ENCODE measurements at regions not wholly inside any gene's neighbourhood (a gene's known extent, or its start where the extent isn't known, plus 50 kb on each side); places are given as distances from the start of the nearest gene placed in this dataset.

DNA sequence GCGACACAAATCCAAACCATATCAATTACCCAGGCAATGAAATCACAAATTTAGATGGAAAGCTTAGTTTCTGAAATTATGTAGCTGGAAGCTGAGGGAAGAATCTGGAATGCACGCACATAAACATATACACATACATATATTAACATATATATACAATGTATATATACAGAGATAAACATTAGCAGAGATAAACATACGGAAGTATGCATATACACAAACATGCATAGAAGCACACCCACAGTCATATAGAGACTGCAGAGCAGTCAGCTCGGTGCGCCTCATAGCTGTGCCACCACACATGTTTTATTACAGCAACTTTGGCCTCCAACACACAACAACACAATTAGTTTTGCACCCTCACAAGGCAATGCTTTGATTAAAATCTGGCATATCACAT is 288.1 kb downstream of the TEX29 start:
- Mint-ChIP-seq H3K27ac (ENCODE audit: unreplicated experiment) (no peak overlapping the region), H3K9me3 (ENCODE audit: unreplicated experiment) (no peaks in the 10 kb centered on the region), H3K4me3 (ENCODE audit: unreplicated experiment) (no peak overlapping the region), H3K4me1 (ENCODE audit: unreplicated experiment) (no peaks in the 10 kb centered on the region), H3K36me3 (ENCODE audit: unreplicated experiment) (no peaks in the 10 kb centered on the region), H3K27me3 (ENCODE audit: unreplicated experiment) (no peaks in the 10 kb centered on the region)
- TF ChIP-seq, protein P1, sequence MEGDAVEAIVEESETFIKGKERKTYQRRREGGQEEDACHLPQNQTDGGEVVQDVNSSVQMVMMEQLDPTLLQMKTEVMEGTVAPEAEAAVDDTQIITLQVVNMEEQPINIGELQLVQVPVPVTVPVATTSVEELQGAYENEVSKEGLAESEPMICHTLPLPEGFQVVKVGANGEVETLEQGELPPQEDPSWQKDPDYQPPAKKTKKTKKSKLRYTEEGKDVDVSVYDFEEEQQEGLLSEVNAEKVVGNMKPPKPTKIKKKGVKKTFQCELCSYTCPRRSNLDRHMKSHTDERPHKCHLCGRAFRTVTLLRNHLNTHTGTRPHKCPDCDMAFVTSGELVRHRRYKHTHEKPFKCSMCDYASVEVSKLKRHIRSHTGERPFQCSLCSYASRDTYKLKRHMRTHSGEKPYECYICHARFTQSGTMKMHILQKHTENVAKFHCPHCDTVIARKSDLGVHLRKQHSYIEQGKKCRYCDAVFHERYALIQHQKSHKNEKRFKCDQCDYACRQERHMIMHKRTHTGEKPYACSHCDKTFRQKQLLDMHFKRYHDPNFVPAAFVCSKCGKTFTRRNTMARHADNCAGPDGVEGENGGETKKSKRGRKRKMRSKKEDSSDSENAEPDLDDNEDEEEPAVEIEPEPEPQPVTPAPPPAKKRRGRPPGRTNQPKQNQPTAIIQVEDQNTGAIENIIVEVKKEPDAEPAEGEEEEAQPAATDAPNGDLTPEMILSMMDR (IDR thresholded peaks at IDR 0.05), result no peak
- no peak for DNase-seq (ENCODE audit: extremely low spot score, unreplicated experiment)

DNA sequence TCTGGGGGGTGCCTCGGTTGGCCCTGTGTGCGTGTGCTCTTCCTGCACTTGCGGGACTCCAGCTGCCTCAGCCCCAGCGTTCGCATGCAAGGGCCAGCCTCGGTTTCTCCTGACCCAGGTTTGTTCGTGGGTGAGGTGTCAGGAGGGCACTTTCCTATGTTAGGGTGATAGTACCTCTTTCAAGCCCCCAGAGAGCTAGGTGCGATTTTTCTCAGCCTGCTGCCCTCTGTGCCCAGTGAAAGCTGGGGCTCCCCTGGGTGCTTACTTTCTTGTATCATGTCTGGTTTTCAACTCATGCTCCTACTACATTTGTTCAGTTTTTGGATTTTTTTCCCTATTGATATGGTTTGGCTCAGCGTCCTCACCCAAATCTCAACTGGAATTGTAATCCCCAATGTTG is 289.2 kb downstream of the TEX29 start:
- TF ChIP-seq, protein P1 (IDR thresholded peaks at IDR 0.05), result no peak

GRCh38 chr13:111610081-111610480 is 289.6 kb downstream of the TEX29 start:
- H3K27ac Mint-ChIP-seq (ENCODE audit: unreplicated experiment), result no peak overlapping the region

More for the DNA sequence above, 289.2 kb downstream of the TEX29 start:
- H3K4me3 Mint-ChIP-seq (ENCODE audit: unreplicated experiment), result no peak overlapping the region
- no peaks in the 10 kb centered on the region for H3K27me3 Mint-ChIP-seq (ENCODE audit: unreplicated experiment)
- no peaks in the 10 kb centered on the region for H3K4me1 Mint-ChIP-seq (ENCODE audit: unreplicated experiment)
- no peaks in the 10 kb centered on the region for H3K9me3 Mint-ChIP-seq (ENCODE audit: unreplicated experiment)
- H3K36me3 Mint-ChIP-seq (ENCODE audit: unreplicated experiment), result no peaks in the 10 kb centered on the region
- no peak for DNase-seq (ENCODE audit: extremely low spot score, unreplicated experiment)
- H3K27ac Mint-ChIP-seq (ENCODE audit: unreplicated experiment), result no peak overlapping the region

GRCh38 chr13:111610879-111611278 is 290.4 kb downstream of the TEX29 start:
- no peaks in the 10 kb centered on the region for H3K9me3 Mint-ChIP-seq (ENCODE audit: unreplicated experiment)
- no peak overlapping the region for H3K27ac Mint-ChIP-seq (ENCODE audit: unreplicated experiment)
- no peaks in the 10 kb centered on the region for H3K27me3 Mint-ChIP-seq (ENCODE audit: unreplicated experiment)
- TF ChIP-seq, protein P1 (IDR thresholded peaks at IDR 0.05), result no peak
- H3K4me3 Mint-ChIP-seq (ENCODE audit: unreplicated experiment), result no peak overlapping the region
- no peaks in the 10 kb centered on the region for H3K4me1 Mint-ChIP-seq (ENCODE audit: unreplicated experiment)
- no peaks in the 10 kb centered on the region for H3K36me3 Mint-ChIP-seq (ENCODE audit: unreplicated experiment)
- peak; percentile 67 for DNase-seq (ENCODE audit: extremely low spot score, unreplicated experiment)

More at GRCh38 chr13:111610081-111610480, 289.6 kb downstream of the TEX29 start:
- TF ChIP-seq, protein P1 (IDR thresholded peaks at IDR 0.05), result no peak
- Mint-ChIP-seq H3K27me3 (ENCODE audit: unreplicated experiment) (no peaks in the 10 kb centered on the region), H3K9me3 (ENCODE audit: unreplicated experiment) (no peaks in the 10 kb centered on the region), H3K36me3 (ENCODE audit: unreplicated experiment) (no peaks in the 10 kb centered on the region), H3K4me1 (ENCODE audit: unreplicated experiment) (no peaks in the 10 kb centered on the region), H3K4me3 (ENCODE audit: unreplicated experiment) (no peak overlapping the region)
- DNase-seq (ENCODE audit: extremely low spot score, unreplicated experiment), result no peak

DNA sequence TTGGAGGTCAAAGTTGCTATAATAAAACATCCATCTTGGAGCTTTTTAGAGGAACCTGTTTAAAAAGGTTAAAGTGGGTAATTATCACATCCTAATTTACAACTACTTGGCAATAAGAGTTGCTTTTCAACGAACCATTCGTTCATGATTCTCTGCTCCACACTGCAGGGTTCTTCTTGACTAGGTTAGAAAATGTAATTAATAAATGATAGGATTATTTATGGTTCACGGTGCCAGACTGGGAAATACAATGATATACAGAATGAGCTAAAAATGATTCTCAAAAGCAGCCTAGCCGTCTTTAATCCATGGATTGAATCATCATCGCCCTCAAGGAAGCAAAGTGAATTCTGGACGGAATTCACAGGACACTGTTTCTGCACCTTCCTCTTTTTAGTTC is 291.2 kb downstream of the TEX29 start:
- H3K9me3 Mint-ChIP-seq (ENCODE audit: unreplicated experiment), result no peaks in the 10 kb centered on the region
- H3K4me3 Mint-ChIP-seq (ENCODE audit: unreplicated experiment), result no peak overlapping the region
- H3K27ac Mint-ChIP-seq (ENCODE audit: unreplicated experiment), result no peak overlapping the region
- TF ChIP-seq, protein P1 (IDR thresholded peaks at IDR 0.05), result no peak
- H3K27me3 Mint-ChIP-seq (ENCODE audit: unreplicated experiment), result no peaks in the 10 kb centered on the region
- DNase-seq (ENCODE audit: extremely low spot score, unreplicated experiment), result no peak
- H3K4me1 Mint-ChIP-seq (ENCODE audit: unreplicated experiment), result no peaks in the 10 kb centered on the region
- H3K36me3 Mint-ChIP-seq (ENCODE audit: unreplicated experiment), result no peaks in the 10 kb centered on the region
